Sciatic nerve (tissue), 2 donors: ENCODE measurements at regions not wholly inside any gene's neighbourhood (a gene's known extent, or its start where the extent isn't known, plus 50 kb on each side); places are given as distances from the start of the nearest gene placed in this dataset.

Experiments used
- ATAC-seq: fragments of 200-7000 bp; cut with Tn5 transposase; one replicate; pipeline ENCODE4 v1.9.1; 2020; ENCODE audit warnings: mild to moderate bottlenecking, moderate library complexity
- DNase-seq: peaks from one replicate; pipeline ENCODE4 v3.0.0-alpha.2; 2020; ENCODE audit warnings: low spot score
- intact Hi-C: fragments of 100-400 bp; cut with DNase I; formaldehyde crosslinking; loops from one replicate; pipeline ENCODE4 v1.14.2; 2022
- donor health status: DM: no; HTN: no; CAD: no.
- donor health status: DM: no; HTN: no; CAD: no.

DNA sequence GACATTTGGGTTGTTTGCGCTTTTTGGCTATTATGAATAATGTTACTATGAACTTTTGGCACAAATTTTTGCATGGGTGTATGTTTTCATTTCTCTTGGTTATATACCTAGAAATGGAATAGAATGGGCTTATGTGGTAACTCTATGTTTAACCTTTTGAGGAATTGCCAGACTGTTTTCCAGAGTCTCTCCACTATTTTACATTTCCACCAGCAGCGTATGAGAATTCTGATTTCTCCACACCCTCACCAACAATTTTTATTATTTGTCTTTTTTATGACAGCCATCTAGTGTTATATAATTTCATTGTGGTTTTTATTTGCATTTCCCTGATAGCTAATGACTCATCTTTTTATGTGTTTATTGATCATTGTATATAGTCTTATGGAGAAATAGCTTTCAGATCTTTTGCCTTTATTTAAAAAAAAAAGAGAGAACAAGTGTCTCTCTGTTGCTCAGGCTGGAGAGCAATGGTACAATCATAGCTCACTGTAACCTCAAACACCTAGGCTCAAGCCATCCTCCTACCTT is 247.2 kb downstream of the OPA1 start:
- no peak for DNase-seq
- ATAC-seq, result no peak
- intact Hi-C loops, result no loop called here

DNA sequence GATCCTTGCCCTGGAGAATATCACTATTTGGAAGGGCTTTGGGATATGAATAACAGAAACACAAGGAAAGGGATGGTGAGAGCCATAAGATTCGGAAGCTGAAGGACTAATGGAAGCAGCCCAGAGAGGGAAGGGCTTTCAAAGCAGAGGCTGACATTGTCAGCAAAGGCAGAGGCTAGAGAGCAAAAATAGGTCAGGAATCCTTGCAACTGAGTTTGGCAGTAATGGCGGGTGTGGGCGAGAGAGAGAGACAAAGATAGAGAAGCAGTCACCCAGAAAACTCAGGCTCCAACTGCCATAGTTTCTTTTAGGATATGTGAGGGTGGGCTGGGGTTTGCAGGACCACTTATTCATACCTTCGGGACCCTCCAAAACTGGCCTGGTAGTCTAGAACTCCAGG is 248.6 kb downstream of the OPA1 start:
- intact Hi-C loops, result no loop called here
- DNase-seq (no peak), ATAC-seq (no peak)

DNA sequence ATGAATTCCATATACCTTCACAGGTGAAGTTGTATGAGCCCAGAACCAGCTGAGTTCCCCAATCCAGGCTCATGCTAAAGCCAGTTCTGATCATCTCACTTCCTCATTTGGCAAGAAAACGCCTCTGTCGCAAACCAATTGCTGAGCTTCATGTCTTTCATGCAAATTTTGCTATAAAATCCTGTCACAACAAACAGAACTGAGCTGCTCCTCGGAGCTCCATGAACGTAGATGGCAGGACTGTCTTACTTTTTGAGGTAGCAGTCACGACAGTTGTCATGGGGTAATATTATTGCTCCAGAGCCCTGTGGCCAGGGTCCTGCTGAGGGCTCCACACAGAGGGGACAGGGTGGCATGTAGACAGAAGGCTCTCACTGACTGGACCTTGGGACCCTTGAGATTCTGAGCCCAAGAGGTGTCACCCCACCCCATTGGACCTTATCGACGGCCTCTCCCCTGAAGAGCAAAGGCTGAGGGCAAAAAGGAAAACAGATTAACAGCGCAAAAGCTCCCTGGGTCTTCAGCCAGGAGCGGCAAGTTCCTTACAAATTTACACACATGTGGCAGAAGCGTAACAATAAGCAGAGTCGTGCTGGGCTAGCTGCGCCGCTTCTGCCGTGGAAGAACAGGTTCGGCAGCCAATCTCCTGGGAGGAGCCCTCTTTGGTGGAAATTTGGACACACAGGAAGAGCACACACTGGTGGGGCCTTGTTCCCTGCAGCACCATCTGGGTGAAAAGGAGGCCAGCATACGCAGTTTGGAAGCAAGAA is 249.2 kb downstream of the OPA1 start:
- DNase-seq, result no peak
- ATAC-seq, result peak; percentile 38
- intact Hi-C loops, result no loop called here

DNA sequence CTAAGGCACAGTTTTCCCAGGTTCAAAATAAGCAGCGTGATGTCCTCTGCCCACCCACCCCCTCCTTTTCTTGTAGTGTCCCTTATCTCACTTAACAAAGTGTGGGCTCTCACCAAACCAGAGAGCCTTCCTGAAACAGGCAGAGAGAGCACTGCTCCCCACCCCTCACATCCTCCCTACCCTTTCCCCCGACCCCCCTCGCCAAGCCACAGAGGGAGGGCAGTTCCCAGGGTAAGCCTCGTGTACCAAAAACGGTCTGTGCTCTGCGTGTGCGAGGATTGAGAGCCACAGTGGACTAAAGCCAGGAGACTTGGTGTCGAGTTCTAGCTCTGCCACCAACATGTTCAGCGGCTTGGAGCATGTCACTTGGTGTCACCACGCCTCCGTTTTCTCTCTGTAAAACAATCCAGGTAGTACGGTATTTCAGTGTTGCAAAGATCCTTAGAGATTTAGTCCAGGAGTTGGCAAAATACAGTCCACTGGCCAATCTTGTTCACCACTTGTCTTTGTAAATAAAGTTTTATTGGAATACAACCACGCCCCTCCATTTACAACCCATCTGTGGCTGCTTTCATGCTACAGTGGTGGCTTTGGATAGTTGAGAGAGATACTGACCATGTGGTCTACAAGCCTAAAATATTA is 249.9 kb downstream of the OPA1 start:
- ATAC-seq, result no peak
- intact Hi-C loops, result no loop called here
- DNase-seq, result no peak

DNA sequence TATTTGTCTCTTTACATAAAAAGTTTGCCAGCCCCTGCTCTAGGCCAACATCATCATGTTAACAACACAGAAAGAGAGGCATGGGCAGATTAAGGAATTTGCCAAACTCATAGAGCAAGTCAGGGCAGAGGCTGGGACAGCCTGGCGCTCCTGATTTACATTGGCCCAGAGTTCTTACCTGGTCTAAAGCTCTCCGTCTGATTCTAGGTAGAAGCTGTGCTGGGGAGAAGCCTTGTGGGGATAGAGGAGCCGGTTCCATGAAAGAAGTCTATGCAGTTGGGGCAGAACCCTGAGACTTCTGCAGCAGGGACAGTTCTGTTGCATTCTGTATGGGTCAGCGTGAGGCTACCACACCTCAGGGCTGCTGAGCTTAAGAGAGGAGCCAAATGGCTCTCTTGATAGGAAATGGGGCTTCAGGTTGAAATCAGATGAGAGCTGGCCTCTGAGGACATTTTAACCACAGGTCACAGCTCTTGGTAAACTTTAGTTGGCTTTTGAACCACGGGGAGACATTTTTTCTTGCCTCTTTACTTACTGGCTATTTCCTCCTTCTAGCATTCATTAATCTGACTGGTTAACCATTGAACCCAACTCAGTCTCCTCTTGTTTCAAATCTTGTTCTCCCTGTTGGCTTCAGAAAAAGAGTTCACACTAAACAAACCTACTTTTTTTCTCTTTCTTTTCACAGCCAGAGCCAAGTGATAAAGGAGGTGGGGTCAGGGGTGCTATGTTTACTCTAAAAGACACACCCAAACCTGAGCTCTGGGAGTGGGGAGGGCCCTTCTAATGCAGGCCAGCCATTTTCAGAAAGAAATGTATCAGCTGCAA is 250.7 kb downstream of the OPA1 start:
- ATAC-seq (no peak), DNase-seq (no peak)
- intact Hi-C loops, result no loop called here

DNA sequence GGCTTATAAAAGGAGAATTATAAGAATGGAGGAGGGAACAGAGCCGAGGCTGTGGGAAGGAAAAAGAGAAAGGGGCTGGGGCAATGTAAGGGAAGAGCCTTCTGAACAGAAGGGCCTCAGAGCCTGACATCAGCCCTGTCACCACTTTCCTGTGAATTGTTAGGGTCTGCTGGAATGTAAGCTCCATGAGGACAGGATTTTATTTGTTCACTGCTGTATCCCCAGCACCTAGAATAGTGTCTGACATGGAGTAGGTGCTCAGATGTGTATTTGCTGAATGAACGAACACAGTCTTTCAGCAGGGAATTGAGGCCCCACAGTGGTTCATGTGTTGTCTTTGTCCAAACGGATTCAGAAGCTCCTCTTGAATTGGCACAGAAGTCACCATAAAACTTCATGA is 251.5 kb downstream of the OPA1 start:
- intact Hi-C loops, result no loop called here
- no peak for ATAC-seq
- DNase-seq, result no peak

DNA sequence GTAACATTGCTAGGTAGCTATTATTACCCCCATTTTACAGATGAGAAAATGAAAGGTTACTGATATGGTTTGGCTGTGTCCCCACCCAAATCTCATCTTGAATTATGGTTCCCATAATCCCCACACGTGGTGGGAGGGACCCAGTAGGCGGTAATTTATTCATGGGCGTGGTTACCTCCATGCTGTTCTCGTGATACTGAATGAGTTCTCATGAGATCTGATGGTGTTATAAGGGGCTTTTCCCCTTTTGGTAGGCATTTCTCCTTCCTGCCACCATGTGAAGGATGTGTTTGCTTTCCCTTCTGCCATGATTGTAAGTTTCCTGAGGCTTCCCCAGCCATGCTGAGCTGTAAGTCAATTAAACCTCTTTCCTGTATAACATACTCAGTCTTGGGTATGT is 252.1 kb downstream of the OPA1 start:
- no peak for ATAC-seq
- no peak for DNase-seq
- intact Hi-C loops, result no loop called here

DNA sequence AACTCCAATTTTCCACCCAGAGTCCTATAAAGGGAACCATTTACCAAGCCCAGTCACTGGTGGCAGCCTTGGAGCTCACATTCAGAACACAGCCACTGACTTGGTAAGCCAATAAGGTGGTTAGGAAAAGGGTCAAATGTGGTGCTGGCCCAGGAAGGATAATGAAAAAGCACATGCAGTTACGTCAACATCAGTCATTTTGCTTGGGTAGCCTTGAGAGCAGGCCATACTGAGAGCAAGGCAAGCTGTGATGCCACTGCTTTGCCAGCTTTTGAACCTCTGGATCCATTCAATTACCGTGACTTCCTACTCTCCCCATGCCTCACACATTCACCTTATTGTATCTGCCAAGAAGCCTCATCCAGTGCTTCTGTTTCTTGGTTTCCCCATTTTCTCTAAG is 253.6 kb downstream of the OPA1 start:
- no peak for ATAC-seq
- DNase-seq, result no peak
- intact Hi-C loops, result no loop called here

DNA sequence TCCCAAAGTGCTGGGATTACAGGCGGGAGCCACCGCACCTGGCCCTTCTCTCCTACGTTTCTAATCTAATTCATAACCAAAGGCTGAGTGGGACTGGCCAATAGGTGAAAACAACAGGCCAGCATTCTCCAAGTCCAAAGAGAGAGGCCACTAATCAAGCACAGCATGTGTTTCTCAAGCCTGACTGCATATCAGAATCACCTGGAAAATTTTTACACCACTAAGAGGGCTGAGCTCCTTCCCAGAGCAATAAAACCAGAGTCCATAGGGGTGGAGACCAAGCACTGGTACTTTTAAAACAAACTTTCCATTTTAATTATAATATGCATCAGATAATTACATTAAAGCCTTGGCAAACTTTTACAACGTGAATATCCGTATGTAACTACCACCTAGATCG is 254.4 kb downstream of the OPA1 start:
- no peak for DNase-seq
- ATAC-seq, result no peak
- intact Hi-C loops, result no loop called here

DNA sequence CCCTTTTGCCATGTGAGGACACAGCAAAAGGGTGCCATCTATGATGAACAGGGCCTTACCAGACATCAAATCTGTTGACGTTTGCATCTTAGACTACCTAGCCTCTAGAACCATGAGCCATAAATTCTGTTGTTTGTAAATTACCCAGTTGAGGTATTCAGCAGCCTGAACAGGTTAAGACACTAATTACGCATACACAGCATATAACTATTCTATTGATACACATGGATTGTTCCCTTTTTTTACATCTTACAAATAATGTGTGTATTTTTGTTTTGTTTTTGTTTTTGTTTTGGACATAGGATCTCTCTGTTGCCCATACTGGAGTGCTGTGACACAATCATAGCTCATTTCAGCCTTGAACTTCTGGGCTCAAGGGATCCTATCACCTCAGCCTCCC is 255.5 kb downstream of the OPA1 start:
- intact Hi-C loops, result no loop called here
- DNase-seq (no peak), ATAC-seq (no peak)

DNA sequence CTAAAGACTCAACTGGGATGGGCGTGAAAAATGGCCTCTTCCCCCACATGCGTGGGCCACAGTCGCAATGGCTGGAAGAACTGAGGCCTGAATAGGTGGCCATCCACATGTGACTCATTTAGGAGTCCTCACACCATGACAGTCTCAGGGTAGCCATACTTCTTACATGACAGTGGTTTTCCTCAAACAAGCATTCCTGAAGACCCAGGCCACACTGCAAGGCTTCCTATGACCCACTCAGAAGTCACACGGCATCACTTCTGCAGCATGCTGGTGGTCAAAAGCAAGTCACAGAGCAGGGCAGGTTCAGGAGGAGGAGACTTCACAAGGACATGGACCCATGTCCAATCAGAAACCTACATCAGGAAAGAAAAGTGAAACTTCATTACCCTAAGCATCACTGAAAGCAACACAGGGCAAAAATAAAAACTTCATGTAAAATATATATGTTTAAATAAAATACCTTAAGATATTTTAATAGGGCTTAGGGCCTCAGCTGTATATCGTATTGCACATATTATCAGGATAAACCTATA is 257.1 kb downstream of the OPA1 start:
- ATAC-seq (no peak), DNase-seq (no peak)
- intact Hi-C loops, result loop anchor here (10.0 kb wide), 1 partner anchor 255 kb away; no protein-coding TSS in a partner anchor

DNA sequence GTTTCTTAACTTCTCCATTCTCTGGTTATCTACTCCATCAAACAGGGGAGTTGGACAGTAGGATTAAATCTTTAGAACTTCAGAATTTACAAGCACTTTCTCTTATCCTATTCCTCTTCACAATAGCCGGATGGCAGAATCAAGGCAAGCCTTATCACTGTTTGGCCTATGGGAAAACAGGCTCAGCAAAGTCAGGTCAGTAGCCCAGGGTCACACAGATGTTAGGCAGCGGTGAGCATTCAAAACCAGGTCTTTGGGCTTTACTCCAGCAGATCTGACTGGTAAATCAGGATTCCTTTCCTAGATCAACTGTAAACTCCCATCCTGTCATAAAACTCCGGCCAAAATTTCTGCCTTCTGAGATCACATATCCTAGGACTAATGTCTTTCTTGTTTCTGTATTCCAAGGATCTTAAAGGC is 258.4 kb downstream of the OPA1 start:
- DNase-seq (no peak), ATAC-seq (peak; percentile 37)
- intact Hi-C loops, result loop anchor here (10.0 kb wide), 1 partner anchor 253 kb away; no protein-coding TSS in a partner anchor

DNA sequence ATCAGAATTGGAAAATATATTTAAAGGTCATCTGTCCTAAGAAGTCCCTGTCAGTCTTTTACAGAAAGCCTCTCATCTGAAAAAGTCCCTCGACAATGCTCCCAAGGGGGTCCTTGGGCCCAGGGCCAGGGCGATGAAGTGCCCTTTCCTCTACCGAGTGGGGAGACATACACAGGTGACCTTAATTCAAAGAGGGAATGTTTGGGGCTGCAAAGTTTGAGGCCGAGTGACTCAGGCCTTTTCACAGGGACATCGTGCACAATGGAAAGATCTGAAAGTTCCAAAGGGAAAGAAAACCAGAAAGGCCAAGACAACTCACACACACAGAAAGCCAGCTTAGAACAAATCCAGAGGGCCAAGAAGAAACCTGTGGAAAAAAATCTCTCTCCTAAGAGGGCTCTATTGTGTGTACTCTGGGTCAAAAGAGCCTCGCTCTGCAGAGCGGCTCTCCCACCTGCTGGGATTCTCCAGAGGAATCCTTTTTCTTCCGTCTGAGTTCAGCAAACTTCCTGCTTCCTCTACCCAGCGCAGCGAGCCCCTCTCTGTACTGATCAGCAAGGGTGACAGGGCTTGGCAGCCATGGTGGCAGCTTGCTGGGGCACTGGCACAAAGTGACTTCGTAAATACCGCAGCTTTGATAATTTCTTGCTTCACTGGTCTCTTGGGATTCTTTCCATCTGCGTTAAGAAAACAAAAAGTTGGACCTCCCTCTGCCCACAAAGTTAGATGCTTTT is 259.1 kb downstream of the OPA1 start:
- intact Hi-C loops, result loop anchor here (10.0 kb wide), 1 partner anchor 253 kb away; no protein-coding TSS in a partner anchor
- no peak for DNase-seq
- peak; percentile 79 for ATAC-seq

DNA sequence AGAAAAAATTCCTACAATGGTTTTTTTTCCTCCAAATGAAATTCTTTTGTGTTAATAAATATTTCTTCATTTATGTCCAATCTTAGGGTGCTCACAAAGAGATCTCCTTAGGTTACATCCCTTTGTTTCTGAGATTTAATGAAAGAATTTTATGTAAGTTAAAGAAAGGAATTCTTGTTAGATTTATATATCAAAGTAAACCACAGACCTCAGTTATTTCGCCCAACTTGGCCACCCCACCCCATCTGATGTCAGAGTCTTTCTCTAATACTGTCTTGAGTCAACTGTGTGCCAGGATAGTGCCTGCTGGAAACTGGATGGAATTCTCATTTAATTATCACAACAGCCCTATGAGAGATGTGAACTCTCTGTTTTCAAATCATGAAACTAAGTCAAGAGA is 259.9 kb downstream of the OPA1 start:
- DNase-seq (no peak), ATAC-seq (no peak)
- intact Hi-C loops, result loop anchor here (10.0 kb wide), 1 partner anchor 252 kb away; no protein-coding TSS in a partner anchor

DNA sequence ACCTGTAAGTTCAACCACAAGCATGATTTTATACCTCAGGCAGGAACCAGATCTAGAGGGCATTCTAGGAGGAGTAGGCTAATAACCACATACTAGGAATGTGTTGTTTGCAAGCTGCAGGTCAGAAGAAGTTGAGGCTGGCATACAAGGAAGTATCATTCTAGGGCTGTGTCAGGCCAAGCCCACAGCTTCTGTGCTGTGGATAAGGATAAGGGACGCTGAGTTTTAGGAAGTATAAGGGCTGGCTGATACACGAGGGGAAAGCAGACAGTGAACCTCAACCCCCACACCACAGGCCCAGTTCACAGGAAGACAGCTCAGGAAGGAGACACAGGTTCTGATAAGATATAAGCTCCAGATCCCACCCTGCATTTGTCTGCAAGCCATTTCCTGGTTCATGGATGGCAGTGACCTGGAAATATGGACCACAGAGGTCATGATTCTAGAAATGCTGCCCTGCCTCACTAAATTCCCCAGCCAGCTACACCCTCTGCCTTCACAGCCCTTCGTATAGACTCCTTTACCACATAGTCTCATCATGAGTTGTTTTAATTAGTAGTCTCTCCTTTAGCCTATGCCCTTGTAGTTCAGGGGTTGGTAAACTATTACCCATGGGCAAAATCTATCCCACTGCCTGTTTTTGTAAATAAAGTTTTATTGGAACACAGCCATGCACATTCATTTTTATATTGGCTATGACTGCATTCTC is 260.7 kb downstream of the OPA1 start:
- no peak for DNase-seq
- ATAC-seq, result no peak
- intact Hi-C loops, result loop anchor here (10.0 kb wide), 1 partner anchor 251 kb away; no protein-coding TSS in a partner anchor

DNA sequence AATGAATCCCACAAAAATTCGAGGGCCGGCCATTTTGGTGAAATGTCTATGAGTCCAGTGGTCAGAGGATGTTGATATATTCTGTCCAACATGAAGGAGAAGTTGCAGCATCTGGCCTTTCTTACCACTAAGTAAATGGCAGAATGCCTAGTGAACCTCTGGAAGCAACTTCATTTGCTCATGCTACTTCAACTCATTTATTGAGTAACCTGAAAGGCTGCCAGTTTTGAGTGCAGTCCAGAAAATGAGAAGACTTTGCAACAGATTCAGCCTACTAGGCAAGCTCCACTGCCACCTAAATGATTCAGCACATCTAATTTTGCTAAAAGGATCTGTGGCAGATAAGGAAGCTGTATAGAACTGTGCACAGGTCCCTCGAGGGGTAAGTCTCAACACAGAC is 265.0 kb downstream of the OPA1 start:
- no peak for DNase-seq
- ATAC-seq, result peak; percentile 89
- intact Hi-C loops, result loop anchor here (10.0 kb wide), 1 partner anchor 247 kb away; no protein-coding TSS in a partner anchor

DNA sequence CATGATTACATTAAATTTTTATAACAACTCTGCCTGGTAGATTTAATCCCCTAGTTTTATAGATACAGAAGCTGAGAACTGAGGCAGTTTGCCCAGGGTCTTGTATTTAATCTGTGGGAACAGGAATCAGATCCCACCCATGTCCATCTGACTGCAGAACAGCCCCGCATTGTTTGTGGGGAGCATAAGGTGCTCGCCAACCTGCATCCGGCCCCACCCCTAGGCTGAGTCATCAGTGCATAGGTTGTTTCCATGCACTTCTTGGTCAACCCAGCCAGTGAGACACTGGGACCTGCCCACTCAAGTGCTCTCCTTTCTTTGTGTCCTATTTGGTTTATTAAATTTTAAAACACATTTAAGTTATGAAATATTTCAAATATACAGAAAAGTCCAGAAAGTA is 266.2 kb downstream of the OPA1 start:
- ATAC-seq, result no peak
- DNase-seq, result no peak
- intact Hi-C loops, result loop anchor here (10.0 kb wide), 1 partner anchor 246 kb away; no protein-coding TSS in a partner anchor

DNA sequence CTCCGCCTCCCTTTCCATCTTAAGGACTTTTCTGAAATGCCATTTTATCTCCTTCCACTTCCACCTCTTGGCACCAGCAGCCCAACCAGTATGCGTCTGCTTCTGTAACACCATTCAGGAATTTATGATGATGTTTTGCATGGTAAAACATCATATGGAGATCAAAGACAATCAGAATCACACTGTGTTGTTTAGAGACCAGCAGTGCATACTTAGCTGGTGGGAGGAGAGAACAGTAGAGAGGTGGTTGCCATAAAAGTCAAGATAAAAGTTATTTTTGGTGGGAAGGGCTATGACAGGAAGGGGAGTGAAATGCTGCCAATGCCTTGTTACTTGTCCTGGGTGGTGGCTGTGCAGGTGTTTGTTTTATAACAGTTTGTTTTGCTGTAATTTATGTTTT is 268.0 kb downstream of the OPA1 start:
- intact Hi-C loops, result no loop called here
- ATAC-seq (no peak), DNase-seq (no peak)
